ENCODE measurements at regions not wholly inside any gene's neighbourhood (a gene's known extent, or its start where the extent isn't known, plus 50 kb on each side); places are given as distances from the start of the nearest gene placed in this dataset.

- TF ChIP-seq CC2D1A (CRISPR knock-in tag; IDR thresholded peaks at IDR 0.05) = no peak
- no peak for TF ChIP-seq SNAPC2 (CRISPR knock-in tag; IDR thresholded peaks at IDR 0.05)
- no peak for TF ChIP-seq AFF4 (CRISPR knock-in tag; IDR thresholded peaks at IDR 0.05)
- no peak for TF ChIP-seq REST (IDR thresholded peaks at IDR 0.05; ENCODE audit: borderline replicate concordance in 1 of 2, low read depth in 1 of 2, low read length in 2 of 2)
- TF ChIP-seq BCLAF1 (IDR thresholded peaks at IDR 0.05) = no peak
Measured at GRCh38 chr15:91652610-91653207, 200.8 kb upstream of the SLCO3A1 start (continued).

All from HepG2 (cell line).